GM21360 (cell line): ENCODE measurements at regions not wholly inside any gene's neighbourhood (a gene's known extent, or its start where the extent isn't known, plus 50 kb on each side); places are given as distances from the start of the nearest gene placed in this dataset.
"Not testable (repeated sequence)": the region's sequence is repeated elsewhere in the genome, so short reads cannot be mapped to it uniquely, and the experiment has no call there.

Source experiments
- ATAC-seq: cut with Tn5 transposase; IDR thresholded peaks from one replicate; pipeline ENCODE4 v1.9.1; 2021; ENCODE audit warnings: mild to moderate bottlenecking, moderate library complexity; ENCODE audit not compliant: unreplicated experiment

GRCh38 chr5:163108351-163108750 is 329.0 kb upstream of the CCNG1 start:
- ATAC-seq = no peak

- ATAC-seq = no peak
These were observed 322.4 kb upstream of the CCNG1 start for GRCh38 chr5:163115011-163115410.

DNA sequence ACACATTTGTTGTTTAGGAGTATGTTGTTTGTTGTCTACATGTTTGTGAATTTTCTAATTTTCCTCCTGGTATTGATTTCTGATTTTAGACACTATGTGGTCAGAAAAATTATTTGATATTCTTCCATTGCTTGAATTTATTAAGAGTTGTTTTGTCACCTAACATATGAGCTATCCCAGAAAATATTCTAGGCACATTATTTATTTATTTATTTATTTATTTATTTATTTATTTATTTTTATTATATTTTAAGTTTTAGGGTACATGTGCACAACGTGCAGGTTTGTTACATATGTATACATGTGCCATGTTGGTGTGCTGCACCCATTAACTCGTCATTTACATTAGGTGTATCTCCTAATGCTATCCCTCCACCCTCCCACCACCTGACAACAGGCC is 320.8 kb upstream of the CCNG1 start:
- not testable (repeated sequence) for ATAC-seq

GRCh38 chr5:163134061-163134460 is 303.3 kb upstream of the CCNG1 start:
- ATAC-seq = no peak

GRCh38 chr5:163135849-163136248 is 301.5 kb upstream of the CCNG1 start:
- ATAC-seq = no peak

GRCh38 chr5:163161512-163161911 is 275.9 kb upstream of the CCNG1 start:
- no peak for ATAC-seq

DNA sequence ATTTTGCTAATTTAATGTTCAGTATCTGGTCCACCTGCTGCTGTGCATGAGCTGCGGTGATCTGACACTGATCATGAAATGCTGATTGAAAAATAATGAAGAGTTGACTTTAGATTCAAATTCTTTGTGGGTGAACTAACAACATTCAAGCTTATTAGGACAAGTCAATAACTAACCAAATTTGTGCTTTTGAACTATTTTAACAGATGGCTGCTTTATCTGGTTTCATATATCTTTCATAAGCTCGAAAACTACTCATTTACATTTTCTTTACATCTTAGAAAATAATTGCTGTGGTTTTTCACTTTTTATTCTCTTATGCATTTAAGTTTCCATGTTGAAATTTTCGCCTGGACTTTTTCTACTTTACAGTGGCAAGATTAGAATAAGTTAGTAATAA is 274.8 kb upstream of the CCNG1 start:
- no peak for ATAC-seq

- no peak for ATAC-seq
These were observed 273.5 kb upstream of the CCNG1 start for GRCh38 chr5:163163858-163164257.

- ATAC-seq = no peak
These were observed 272.1 kb upstream of the CCNG1 start for GRCh38 chr5:163165277-163165676.

- not testable (repeated sequence) for ATAC-seq
These were observed 267.2 kb upstream of the CCNG1 start for GRCh38 chr5:163170161-163170560.

DNA sequence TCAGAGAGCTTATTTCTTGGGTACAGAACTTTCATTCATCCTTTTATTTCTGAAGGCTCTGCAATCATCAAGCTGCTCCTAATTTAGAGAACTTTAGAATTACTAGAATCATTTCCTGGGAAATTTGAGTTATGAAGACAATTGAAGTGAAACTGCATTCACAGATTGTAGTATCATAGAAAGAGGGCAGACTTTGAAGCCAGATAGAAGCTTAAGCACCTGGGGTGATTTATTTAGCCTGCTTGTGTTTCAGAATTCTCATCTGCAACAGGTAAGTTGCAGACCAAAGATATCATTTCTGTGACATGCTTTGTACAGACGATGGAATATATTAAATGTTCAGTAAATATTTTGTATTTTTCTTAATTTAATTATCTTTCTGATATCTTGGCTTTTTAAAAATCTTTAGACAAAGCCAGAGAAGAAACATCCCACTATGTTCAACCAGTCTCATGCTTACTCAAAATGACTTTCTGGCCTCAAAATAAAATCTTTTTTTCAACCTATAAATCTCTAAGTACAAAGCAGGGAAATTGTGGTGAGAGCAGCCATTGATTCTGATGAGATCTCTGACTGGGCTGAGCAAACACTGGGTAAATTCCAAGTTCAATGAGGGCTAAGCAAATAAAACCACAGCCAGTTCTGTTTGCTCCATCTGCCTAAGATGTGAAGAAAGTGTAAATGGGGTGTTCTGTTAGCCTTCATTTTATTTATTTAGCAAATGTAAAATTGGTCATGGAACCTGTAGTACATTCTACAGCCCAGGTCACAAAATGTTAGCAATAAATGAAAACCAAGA is 264.7 kb upstream of the CCNG1 start:
- no peak for ATAC-seq

DNA sequence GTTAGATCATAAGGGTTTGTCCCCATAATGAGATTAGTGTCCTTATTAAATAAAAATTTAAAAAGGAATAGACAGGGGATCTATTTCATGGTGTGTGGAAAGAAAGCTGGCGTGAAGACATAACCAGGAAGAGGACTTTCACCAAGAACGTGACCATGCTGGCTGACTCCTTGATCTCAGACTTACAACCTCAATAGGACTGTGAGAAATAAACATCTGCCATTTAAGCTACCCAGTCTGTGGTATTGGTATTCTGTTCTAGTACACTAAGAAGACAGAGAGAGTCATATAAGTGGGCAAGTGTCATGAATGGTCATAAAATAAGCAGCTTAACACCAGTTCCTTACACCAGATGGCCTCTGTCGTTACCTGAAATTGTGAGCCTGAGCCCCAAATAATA is 259.4 kb upstream of the CCNG1 start:
- no peak for ATAC-seq

- ATAC-seq = no peak
These were observed 252.1 kb upstream of the CCNG1 start for GRCh38 chr5:163185315-163185714.

- no peak for ATAC-seq
These were observed 248.3 kb upstream of the CCNG1 start for GRCh38 chr5:163189023-163189553.

- ATAC-seq = peak; percentile 97
These were observed 247.1 kb upstream of the CCNG1 start for GRCh38 chr5:163190283-163190682.

DNA sequence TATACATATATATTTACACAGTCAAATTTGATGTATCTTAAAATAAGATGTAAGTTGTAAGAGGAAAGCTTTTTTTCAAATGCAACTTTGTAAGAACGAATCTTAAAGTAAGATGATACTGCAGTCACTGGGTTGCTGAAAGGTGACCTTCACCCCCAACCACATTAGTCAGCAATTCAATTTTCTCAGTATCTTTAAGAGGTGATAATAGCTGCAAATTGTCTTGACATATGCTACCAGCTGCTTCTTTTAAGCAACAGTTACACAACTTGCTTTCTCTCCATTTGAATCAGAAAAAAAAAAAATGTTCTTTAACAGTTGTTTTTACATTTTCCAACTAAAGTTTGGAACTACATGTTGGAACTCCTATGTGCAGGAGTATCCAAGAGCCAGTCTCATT is 246.6 kb upstream of the CCNG1 start:
- peak; percentile 41 for ATAC-seq

GRCh38 chr5:163193886-163194285 is 243.5 kb upstream of the CCNG1 start:
- ATAC-seq = no peak

GRCh38 chr5:163205645-163206044 is 231.8 kb upstream of the CCNG1 start:
- no peak for ATAC-seq

- no peak for ATAC-seq
These were observed 215.8 kb upstream of the CCNG1 start for GRCh38 chr5:163221581-163221980.

GRCh38 chr5:163222982-163223381 is 214.4 kb upstream of the CCNG1 start:
- ATAC-seq = no peak

- ATAC-seq = no peak
These were observed 192.9 kb upstream of the CCNG1 start for GRCh38 chr5:163244445-163244987.

DNA sequence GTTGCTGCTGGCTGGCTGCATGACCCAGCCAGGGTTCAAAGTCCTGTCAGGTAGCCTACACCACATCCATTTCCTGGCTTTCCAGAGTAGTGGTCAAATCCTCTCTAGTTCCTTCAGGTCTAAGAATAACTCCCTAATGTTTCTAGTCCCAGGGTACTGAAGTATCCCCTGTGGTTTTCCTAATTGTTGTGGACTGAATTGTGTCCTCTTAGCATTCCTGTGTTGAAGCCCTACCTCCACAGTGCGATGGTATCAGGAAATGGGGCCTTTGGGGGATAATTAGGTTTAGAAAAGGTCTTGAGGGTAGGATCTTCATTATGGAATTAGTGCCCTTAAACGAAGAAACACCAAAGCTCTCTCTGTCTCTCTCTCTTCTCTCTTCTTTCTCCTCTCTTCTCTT is 191.8 kb upstream of the CCNG1 start:
- ATAC-seq = no peak
